Right atrium auricular region (tissue), 2 donors: ENCODE measurements at regions not wholly inside any gene's neighbourhood (a gene's known extent, or its start where the extent isn't known, plus 50 kb on each side); places are given as distances from the start of the nearest gene placed in this dataset.

Experiments used
- DNase-seq: peaks from one replicate; pipeline ENCODE4 v3.0.0-alpha.2; 2019; ENCODE audit warnings: low spot score
- H3K27ac ChIP-seq, 2 donors: fragments of 200-600 bp; sonication (generic); 1 replicate in 1 of 2; 2 replicates in 1 of 2; pipeline ENCODE4 v1.5.1; 2016 to 2019
- H3K27me3 ChIP-seq, 2 donors: fragments of 200-600 bp; sonication (generic); one replicate each; pipeline versions ENCODE4 v1.5.1 to v1.6.0; 2017 to 2019
- H3K36me3 ChIP-seq: fragments of 200-600 bp; sonication (generic); one replicate; pipeline ENCODE4 v1.5.1; 2016
- H3K4me1 ChIP-seq, 2 donors: fragments of 200-600 bp; sonication (generic); one replicate each; pipeline versions ENCODE4 v1.5.1 to v1.6.0; 2017 to 2019
- H3K4me3 ChIP-seq, 2 donors: fragments of 200-600 bp; sonication (generic); 1 replicate in 1 of 2; 2 replicates in 1 of 2; pipeline ENCODE4 v1.5.1; 2017 to 2019; ENCODE audit warnings: mild to moderate bottlenecking in 1 of 2, moderate library complexity in 1 of 2
- H3K9me3 ChIP-seq, 2 donors: fragments of 200-600 bp; sonication (generic); one replicate each; pipeline ENCODE4 v1.5.1; 2019
- TF ChIP-seq, protein P1 (sequence below), 2 donors: fragments of 200-600 bp; sonication (generic); IDR thresholded peaks; one replicate each; pipeline ENCODE4 v1.5.1; 2019; ENCODE audit warnings: antibody characterized with exemption in 2 of 2

DNA sequence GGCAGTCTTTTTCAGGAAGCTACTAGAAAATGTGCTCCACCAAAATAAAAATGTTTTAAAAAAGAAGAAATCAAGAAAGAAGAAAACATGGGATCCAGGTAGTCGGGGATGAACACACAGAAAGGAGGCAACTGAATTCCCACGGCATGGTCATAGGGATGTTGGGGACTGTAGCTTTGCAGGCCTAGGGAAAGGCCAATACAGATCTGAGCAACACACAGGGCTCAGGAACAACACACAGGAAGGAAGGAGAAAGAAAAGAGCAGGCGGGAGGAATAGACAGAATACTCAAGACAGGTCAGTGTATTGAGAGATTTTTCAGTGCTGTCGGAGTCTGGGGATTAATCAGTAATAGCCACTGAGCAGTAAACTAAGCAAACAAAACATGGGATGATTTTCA is 142.7 kb upstream of the SYT6 start:
- Histone ChIP-seq H3K4me3 (no peak overlapping the region), H3K36me3 (no peaks in the 10 kb centered on the region), H3K9me3 (no peaks in the 10 kb centered on the region), H3K4me1 (no peaks in the 10 kb centered on the region), H3K27ac (no peak overlapping the region), H3K27me3 (no peaks in the 10 kb centered on the region)
- TF ChIP-seq, protein P1, sequence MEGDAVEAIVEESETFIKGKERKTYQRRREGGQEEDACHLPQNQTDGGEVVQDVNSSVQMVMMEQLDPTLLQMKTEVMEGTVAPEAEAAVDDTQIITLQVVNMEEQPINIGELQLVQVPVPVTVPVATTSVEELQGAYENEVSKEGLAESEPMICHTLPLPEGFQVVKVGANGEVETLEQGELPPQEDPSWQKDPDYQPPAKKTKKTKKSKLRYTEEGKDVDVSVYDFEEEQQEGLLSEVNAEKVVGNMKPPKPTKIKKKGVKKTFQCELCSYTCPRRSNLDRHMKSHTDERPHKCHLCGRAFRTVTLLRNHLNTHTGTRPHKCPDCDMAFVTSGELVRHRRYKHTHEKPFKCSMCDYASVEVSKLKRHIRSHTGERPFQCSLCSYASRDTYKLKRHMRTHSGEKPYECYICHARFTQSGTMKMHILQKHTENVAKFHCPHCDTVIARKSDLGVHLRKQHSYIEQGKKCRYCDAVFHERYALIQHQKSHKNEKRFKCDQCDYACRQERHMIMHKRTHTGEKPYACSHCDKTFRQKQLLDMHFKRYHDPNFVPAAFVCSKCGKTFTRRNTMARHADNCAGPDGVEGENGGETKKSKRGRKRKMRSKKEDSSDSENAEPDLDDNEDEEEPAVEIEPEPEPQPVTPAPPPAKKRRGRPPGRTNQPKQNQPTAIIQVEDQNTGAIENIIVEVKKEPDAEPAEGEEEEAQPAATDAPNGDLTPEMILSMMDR (IDR thresholded peaks at IDR 0.05), result no peak
- no peak for DNase-seq

DNA sequence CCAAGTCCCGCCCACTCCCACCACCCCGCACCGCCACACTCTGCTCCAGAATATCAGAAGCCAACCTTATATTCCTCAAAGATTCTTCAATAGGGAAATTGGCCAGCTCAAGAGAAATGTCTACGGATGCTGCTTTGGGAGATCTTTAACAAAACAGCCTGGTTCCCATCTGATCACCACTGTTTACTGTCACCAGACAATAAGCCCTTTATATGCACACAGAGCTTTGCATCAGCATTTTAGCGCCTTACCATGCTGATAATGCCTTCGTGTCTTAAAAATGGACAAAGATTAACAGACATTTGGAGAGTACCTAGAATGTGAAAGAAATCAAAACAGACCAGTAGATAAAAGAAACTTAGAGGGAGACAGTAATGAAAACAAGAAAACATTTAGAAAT is 141.7 kb upstream of the SYT6 start:
- H3K9me3 ChIP-seq, result no peaks in the 10 kb centered on the region
- H3K4me1 ChIP-seq, result no peaks in the 10 kb centered on the region
- H3K4me3 ChIP-seq, result no peak overlapping the region
- H3K27me3 ChIP-seq, result no peaks in the 10 kb centered on the region
- H3K36me3 ChIP-seq, result no peaks in the 10 kb centered on the region
- TF ChIP-seq, protein P1 (IDR thresholded peaks at IDR 0.05), result no peak
- DNase-seq, result no peak
- no peak overlapping the region for H3K27ac ChIP-seq

DNA sequence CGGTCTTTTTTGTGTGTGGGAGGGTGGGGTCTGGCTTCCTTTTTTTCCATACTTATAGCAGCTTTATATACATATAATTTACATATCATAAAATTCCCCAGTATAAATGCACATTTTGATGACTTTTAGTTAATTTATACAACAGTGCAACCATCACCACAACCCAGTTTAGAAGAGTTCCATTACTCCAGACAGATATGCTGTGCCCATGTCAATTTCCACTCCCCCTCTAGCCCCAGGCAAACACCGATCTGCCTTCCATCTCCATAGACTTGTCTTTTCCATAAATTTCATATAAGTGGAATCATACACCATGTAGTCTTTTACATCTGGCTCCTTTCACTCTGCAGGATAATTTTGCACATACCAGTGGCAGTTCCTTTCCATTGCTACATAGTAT is 139.2 kb upstream of the SYT6 start:
- Histone ChIP-seq H3K36me3 (no peaks in the 10 kb centered on the region), H3K27ac (no peak overlapping the region), H3K27me3 (no peaks in the 10 kb centered on the region), H3K9me3 (no peaks in the 10 kb centered on the region), H3K4me1 (no peaks in the 10 kb centered on the region), H3K4me3 (no peak overlapping the region)
- no peak for DNase-seq
- TF ChIP-seq, protein P1 (IDR thresholded peaks at IDR 0.05), result no peak

DNA sequence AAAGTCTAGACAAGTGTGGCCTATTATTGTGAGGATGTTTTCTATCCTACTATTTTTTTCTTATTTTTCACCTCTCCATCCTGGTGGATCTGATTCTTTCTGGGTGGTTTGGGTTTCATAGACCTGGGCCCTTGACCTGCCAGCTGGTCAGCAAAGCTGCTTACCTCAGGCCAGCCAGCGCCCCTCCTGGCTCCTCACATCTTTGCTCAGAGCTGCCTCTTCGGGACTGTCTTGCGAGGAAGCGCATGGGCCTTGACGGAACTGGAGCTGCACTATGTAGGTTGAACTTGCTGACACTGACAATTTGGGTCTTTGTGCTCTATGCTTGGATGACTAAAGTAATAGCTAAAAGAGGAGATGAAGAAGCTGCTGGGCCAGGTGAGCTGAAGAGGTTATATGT is 138.5 kb upstream of the SYT6 start:
- Histone ChIP-seq H3K27ac (no peak overlapping the region), H3K27me3 (no peaks in the 10 kb centered on the region), H3K9me3 (no peaks in the 10 kb centered on the region), H3K36me3 (no peaks in the 10 kb centered on the region), H3K4me3 (no peak overlapping the region), H3K4me1 (no peaks in the 10 kb centered on the region)
- no peak for DNase-seq
- TF ChIP-seq, protein P1 (IDR thresholded peaks at IDR 0.05), result no peak

DNA sequence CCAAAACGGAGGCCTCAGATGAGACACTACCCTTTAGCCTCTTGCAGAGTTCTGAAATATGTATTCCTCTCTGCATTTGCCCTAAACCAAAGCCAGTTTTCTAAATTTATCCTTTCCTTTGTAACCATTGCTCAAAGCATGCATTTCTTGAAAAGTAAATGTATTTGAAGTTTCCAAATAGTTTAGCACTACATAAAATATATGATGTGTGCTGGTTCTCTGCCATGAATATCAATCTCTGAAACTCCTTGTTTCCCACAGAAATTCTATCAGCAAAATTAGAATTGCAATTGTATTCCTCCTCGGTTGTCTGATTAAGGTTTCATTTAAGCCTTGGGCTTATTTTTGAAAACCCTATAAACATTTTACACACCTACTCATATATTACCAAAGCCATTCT is 137.1 kb upstream of the SYT6 start:
- Histone ChIP-seq H3K27ac (no peak overlapping the region), H3K36me3 (no peaks in the 10 kb centered on the region), H3K9me3 (no peaks in the 10 kb centered on the region), H3K27me3 (no peaks in the 10 kb centered on the region), H3K4me1 (no peaks in the 10 kb centered on the region), H3K4me3 (no peak overlapping the region)
- DNase-seq, result no peak
- TF ChIP-seq, protein P1 (IDR thresholded peaks at IDR 0.05), result no peak

DNA sequence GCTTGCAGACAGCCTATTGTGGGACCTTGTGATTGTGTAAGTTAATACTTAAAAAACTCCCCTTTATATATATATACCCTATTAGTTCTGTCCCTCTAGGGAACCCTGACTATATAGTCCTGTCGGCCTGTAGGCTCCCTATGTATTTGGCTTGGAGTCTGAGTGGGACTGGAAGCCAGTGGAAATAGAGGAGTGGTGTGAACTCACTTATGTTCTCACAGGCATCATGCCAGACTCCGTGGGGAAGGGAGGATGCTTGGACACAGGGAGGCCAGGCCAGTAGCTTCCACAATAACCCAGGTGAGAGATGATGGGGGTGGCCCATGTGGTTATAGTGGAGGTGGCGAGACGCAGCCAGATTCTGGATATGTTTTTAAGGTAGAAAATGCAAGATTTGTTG is 136.7 kb upstream of the SYT6 start:
- Histone ChIP-seq H3K4me3 (no peak overlapping the region), H3K27ac (no peak overlapping the region), H3K9me3 (no peaks in the 10 kb centered on the region), H3K4me1 (no peaks in the 10 kb centered on the region), H3K36me3 (no peaks in the 10 kb centered on the region), H3K27me3 (no peaks in the 10 kb centered on the region)
- TF ChIP-seq, protein P1 (IDR thresholded peaks at IDR 0.05), result no peak
- no peak for DNase-seq
